Uterus (tissue), 2 donors: ENCODE measurements at regions not wholly inside any gene's neighbourhood (a gene's known extent, or its start where the extent isn't known, plus 50 kb on each side); places are given as distances from the start of the nearest gene placed in this dataset.

Experiments
- POLR2A ChIP-seq, 2 donors: fragments of 450-650 bp; IDR thresholded peaks; one replicate each; pipeline ENCODE4 v1.6.1; 2016; ENCODE audit warnings: antibody characterized with exemption in 2 of 2, mild to moderate bottlenecking in 1 of 2, moderate library complexity in 1 of 2
- TF ChIP-seq, protein P1 (sequence below), 4 experiments: fragments of 200-600 bp in 2 of 4; fragments of 450-650 bp in 2 of 4; sonication (generic) in 2 of 4; IDR thresholded peaks; one replicate each; pipeline ENCODE4 v1.5.1; 2016 to 2019; ENCODE audit warnings: antibody characterized with exemption in 4 of 4, mild to moderate bottlenecking in 2 of 4, moderate library complexity in 1 of 4

DNA sequence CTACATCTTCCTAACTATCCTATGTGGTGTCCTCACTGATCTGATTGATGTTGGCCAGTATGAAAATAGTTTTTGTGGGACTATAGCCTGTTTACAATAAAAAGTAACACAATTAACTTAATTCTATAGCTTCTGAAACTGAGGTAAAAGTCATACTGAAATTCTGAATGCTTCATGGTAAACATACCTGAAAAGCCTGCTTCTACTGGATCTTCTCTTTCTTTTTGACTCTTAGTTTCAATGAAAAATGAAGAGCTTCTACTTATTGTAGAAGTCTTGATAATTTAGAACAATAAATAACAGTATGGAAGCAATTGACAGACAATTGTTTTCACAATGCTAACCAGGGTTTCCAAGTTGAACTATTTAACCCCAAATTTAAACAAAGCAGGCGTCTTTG lies 383.9 kb upstream of the MMS22L start:
- TF ChIP-seq, protein P1, sequence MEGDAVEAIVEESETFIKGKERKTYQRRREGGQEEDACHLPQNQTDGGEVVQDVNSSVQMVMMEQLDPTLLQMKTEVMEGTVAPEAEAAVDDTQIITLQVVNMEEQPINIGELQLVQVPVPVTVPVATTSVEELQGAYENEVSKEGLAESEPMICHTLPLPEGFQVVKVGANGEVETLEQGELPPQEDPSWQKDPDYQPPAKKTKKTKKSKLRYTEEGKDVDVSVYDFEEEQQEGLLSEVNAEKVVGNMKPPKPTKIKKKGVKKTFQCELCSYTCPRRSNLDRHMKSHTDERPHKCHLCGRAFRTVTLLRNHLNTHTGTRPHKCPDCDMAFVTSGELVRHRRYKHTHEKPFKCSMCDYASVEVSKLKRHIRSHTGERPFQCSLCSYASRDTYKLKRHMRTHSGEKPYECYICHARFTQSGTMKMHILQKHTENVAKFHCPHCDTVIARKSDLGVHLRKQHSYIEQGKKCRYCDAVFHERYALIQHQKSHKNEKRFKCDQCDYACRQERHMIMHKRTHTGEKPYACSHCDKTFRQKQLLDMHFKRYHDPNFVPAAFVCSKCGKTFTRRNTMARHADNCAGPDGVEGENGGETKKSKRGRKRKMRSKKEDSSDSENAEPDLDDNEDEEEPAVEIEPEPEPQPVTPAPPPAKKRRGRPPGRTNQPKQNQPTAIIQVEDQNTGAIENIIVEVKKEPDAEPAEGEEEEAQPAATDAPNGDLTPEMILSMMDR (IDR thresholded peaks at IDR 0.05) = no peak
- no peak for TF ChIP-seq POLR2A (IDR thresholded peaks at IDR 0.05)
